Esophagus squamous epithelium (tissue), 4 donors: ENCODE measurements at regions not wholly inside any gene's neighbourhood (a gene's known extent, or its start where the extent isn't known, plus 50 kb on each side); places are given as distances from the start of the nearest gene placed in this dataset.

Source experiments
- CTCF ChIP-seq, 6 experiments: fragments of 450-650 bp in 4 of 6; fragments of 200-600 bp in 2 of 6; sonication (generic) in 2 of 6; IDR thresholded peaks; one replicate each; pipeline ENCODE4 v1.5.1; 2016 to 2019; ENCODE audit warnings: antibody characterized with exemption in 6 of 6, mild to moderate bottlenecking in 4 of 6, moderate library complexity in 4 of 6
- POLR2A ChIP-seq, 4 donors: fragments of 450-650 bp; IDR thresholded peaks; one replicate each; pipeline ENCODE4 v1.6.1; 2017; ENCODE audit warnings: antibody characterized with exemption in 4 of 4, mild to moderate bottlenecking in 4 of 4, moderate library complexity in 3 of 4

- TF ChIP-seq POLR2A (IDR thresholded peaks at IDR 0.05), result no peak
- no peak for TF ChIP-seq CTCF (IDR thresholded peaks at IDR 0.05)
Measured at GRCh38 chr1:229031481-229032341, 239.2 kb upstream of the RAB4A start.
